ENCODE measurements at regions not wholly inside any gene's neighbourhood (a gene's known extent, or its start where the extent isn't known, plus 50 kb on each side); places are given as distances from the start of the nearest gene placed in this dataset.
"Not testable (repeated sequence)": the region's sequence is repeated elsewhere in the genome, so short reads cannot be mapped to it uniquely, and the experiment has no call there.

DNA sequence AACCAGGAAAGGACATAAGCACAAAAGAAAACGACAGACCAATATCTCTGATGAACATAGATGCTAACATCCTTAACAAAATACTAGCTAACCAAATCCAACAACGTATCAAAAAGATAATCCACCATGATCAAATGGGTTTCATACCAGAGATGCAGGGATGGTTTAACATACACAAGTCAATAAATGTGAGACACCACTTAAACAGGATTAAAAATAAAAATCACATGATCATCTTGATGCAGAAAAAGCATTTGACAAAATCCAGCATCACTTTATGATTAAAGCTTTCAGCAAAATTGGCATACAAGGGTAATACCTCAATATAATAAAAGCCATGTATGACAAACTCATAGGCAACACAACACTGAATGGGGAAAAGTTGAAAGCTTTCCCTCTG lies 138.4 kb downstream of the ADCYAP1 start:
- not testable (repeated sequence) for H3K4me3 ChIP-seq (ENCODE audit: insufficient read depth, low read depth, low read length); H3K27me3 ChIP-seq (ENCODE audit: control insufficient read depth, insufficient read depth, low read length); H3K36me3 ChIP-seq (replicated peaks; ENCODE audit: control insufficient read depth, insufficient read depth, low read length); DNase-seq

- Histone ChIP-seq H3K36me3 (replicated peaks; ENCODE audit: control insufficient read depth, insufficient read depth, low read length) (no peaks in the 10 kb centered on the region), H3K4me3 (ENCODE audit: insufficient read depth, low read depth, low read length) (no peak overlapping the region), H3K27me3 (ENCODE audit: control insufficient read depth, insufficient read depth, low read length) (no peaks in the 10 kb centered on the region)
- peak; percentile 11 for DNase-seq
Measured at GRCh38 chr18:1045658-1046057, 141.0 kb downstream of the ADCYAP1 start.

GRCh38 chr18:1047406-1047805 lies 142.7 kb downstream of the ADCYAP1 start:
- H3K4me3 ChIP-seq (ENCODE audit: insufficient read depth, low read depth, low read length), result no peak overlapping the region
- no peaks in the 10 kb centered on the region for H3K27me3 ChIP-seq (ENCODE audit: control insufficient read depth, insufficient read depth, low read length)
- no peak for DNase-seq
- no peaks in the 10 kb centered on the region for H3K36me3 ChIP-seq (replicated peaks; ENCODE audit: control insufficient read depth, insufficient read depth, low read length)

DNA sequence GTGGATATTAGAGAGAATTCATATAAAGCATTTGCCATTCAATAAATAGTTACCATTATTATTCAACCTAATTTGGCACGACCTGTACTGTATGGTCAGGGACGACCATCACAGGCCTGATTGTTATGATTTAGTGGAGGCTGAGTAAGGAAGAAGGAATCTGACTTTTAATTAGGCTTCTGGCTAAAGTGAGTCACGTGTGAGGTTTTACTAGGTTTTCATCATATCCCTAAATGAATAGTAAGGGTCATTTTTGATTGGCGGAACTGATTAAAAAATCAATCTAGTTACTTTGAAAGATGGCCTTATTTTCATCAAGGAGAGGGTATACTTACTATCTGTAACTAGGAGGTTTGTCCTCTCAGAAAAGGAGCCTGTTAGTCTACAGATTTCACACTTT lies 143.4 kb downstream of the ADCYAP1 start:
- H3K4me3 ChIP-seq (ENCODE audit: insufficient read depth, low read depth, low read length), result no peak overlapping the region
- H3K36me3 ChIP-seq (replicated peaks; ENCODE audit: control insufficient read depth, insufficient read depth, low read length), result no peaks in the 10 kb centered on the region
- DNase-seq, result no peak
- H3K27me3 ChIP-seq (ENCODE audit: control insufficient read depth, insufficient read depth, low read length), result no peaks in the 10 kb centered on the region

DNA sequence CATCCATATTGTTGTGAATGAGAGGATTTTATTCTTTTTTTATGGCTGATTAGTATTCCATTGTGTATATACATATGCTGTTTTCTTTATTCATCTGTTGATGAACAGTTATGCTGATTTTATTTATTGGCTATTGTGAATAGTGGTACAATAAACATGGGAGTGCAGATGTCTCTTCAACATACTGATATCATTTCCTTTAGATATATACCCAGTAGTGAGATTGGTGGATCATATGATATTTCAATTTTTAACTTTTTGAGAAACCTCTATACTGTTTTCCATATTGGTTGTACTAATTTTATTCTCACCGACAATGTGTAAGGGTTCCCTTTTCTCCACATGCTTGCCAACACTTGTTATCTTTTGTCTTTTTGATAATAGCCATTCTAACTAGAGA lies 144.5 kb downstream of the ADCYAP1 start:
- Histone ChIP-seq H3K4me3 (ENCODE audit: insufficient read depth, low read depth, low read length) (no peak overlapping the region), H3K36me3 (replicated peaks; ENCODE audit: control insufficient read depth, insufficient read depth, low read length) (no peaks in the 10 kb centered on the region), H3K27me3 (ENCODE audit: control insufficient read depth, insufficient read depth, low read length) (no peaks in the 10 kb centered on the region)
- no peak for DNase-seq

DNA sequence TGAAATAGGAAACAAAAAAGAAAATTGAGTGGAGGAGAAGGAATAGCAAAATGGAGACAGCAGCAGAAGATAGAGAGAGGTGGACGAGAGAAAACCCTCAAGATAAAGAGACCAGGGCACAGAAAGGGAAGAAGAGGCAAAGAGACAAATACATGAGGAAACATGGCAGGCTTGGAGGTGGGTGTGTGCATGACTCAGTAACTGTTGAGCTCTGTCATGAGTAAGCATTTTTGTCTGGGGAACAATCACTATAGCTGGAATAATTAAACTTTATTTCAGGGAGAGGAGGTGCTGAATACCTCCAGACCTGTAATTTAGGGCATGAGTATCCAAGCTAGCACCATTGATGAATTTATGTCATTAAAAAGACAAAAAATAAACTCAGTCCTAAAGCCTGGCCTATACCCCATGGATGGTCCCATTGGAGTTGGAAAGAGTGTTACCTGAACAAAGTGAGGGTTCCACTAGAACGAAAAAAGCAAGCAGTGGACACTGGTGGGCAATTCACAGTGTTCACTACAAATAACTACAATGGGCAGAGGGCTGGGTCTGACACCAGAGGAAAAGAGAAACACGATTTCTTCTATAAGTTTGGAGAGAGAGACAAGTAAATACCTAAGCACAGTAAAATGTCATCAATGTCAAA lies 145.5 kb downstream of the ADCYAP1 start:
- H3K36me3 ChIP-seq (replicated peaks; ENCODE audit: control insufficient read depth, insufficient read depth, low read length), result no peaks in the 10 kb centered on the region
- H3K27me3 ChIP-seq (ENCODE audit: control insufficient read depth, insufficient read depth, low read length), result no peaks in the 10 kb centered on the region
- DNase-seq, result no peak
- H3K4me3 ChIP-seq (ENCODE audit: insufficient read depth, low read depth, low read length), result no peak overlapping the region

GRCh38 chr18:1052301-1052700 lies 147.6 kb downstream of the ADCYAP1 start:
- H3K4me3 ChIP-seq (ENCODE audit: insufficient read depth, low read depth, low read length), result no peak overlapping the region
- no peak for DNase-seq
- no peaks in the 10 kb centered on the region for H3K36me3 ChIP-seq (replicated peaks; ENCODE audit: control insufficient read depth, insufficient read depth, low read length)
- H3K27me3 ChIP-seq (ENCODE audit: control insufficient read depth, insufficient read depth, low read length), result no peaks in the 10 kb centered on the region

GRCh38 chr18:1053331-1054315 lies 149.0 kb downstream of the ADCYAP1 start:
- no peaks in the 10 kb centered on the region for H3K36me3 ChIP-seq (replicated peaks; ENCODE audit: control insufficient read depth, insufficient read depth, low read length)
- no peak for DNase-seq
- no peak overlapping the region for H3K4me3 ChIP-seq (ENCODE audit: insufficient read depth, low read depth, low read length)
- H3K27me3 ChIP-seq (ENCODE audit: control insufficient read depth, insufficient read depth, low read length), result no peaks in the 10 kb centered on the region

- no peak for DNase-seq
- H3K4me3 ChIP-seq (ENCODE audit: insufficient read depth, low read depth, low read length), result no peak overlapping the region
- no peaks in the 10 kb centered on the region for H3K36me3 ChIP-seq (replicated peaks; ENCODE audit: control insufficient read depth, insufficient read depth, low read length)
- H3K27me3 ChIP-seq (ENCODE audit: control insufficient read depth, insufficient read depth, low read length), result no peaks in the 10 kb centered on the region
Measured at GRCh38 chr18:1056404-1056803, 151.7 kb downstream of the ADCYAP1 start.

DNA sequence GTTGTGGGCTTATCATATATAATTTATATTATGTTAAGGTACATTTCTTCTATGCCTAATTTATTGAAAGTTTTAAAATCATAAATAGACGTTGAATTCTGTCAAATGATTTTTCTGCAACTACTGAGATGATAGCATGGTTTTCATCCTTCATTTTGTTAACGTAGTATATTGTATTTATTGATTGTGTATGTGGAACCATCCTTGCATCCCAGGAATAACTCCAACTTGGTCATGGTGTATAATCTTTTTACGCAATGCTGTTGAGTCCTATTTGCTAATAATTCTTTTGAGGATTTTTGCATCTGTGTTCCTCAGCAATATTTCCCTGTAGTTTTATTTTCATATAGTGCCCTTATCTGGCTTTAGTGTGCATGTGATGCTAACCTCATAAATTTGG lies 152.7 kb downstream of the ADCYAP1 start:
- Histone ChIP-seq H3K27me3 (ENCODE audit: control insufficient read depth, insufficient read depth, low read length) (no peaks in the 10 kb centered on the region), H3K4me3 (ENCODE audit: insufficient read depth, low read depth, low read length) (no peak overlapping the region), H3K36me3 (replicated peaks; ENCODE audit: control insufficient read depth, insufficient read depth, low read length) (no peaks in the 10 kb centered on the region)
- no peak for DNase-seq

DNA sequence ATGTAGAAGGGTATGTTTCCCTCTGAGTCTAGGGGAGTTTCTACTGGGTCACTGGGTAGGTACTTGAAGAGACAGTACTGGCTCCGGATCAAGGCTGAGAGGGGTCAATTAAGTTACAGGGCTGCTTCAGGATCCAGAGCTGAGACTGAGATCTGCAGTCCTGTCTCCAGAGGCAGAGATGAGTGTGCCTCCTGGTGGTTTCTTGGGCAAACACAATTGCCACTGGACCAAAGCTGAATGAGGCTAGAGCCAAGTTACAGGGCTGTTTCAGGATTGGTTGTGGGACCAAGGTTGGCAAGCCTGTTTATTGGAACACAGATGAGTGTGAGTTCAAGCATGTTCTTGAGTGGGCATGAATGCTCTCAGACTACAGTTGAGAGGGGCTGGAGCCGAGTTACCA lies 157.9 kb downstream of the ADCYAP1 start:
- Histone ChIP-seq H3K36me3 (replicated peaks; ENCODE audit: control insufficient read depth, insufficient read depth, low read length) (no peaks in the 10 kb centered on the region), H3K4me3 (ENCODE audit: insufficient read depth, low read depth, low read length) (no peak overlapping the region), H3K27me3 (ENCODE audit: control insufficient read depth, insufficient read depth, low read length) (no peaks in the 10 kb centered on the region)
- DNase-seq, result peak; percentile 19

GRCh38 chr18:1075322-1075721 lies 170.7 kb downstream of the ADCYAP1 start:
- Histone ChIP-seq H3K36me3 (replicated peaks; ENCODE audit: control insufficient read depth, insufficient read depth, low read length) (no peaks in the 10 kb centered on the region), H3K27me3 (ENCODE audit: control insufficient read depth, insufficient read depth, low read length) (no peaks in the 10 kb centered on the region), H3K4me3 (ENCODE audit: insufficient read depth, low read depth, low read length) (no peak overlapping the region)
- no peak for DNase-seq

- Histone ChIP-seq H3K27me3 (ENCODE audit: control insufficient read depth, insufficient read depth, low read length) (no peaks in the 10 kb centered on the region), H3K36me3 (replicated peaks; ENCODE audit: control insufficient read depth, insufficient read depth, low read length) (no peaks in the 10 kb centered on the region), H3K4me3 (ENCODE audit: insufficient read depth, low read depth, low read length) (no peak overlapping the region)
- no peak for DNase-seq
Measured at GRCh38 chr18:1075876-1076275, 171.2 kb downstream of the ADCYAP1 start.

GRCh38 chr18:1078301-1078700 lies 173.6 kb downstream of the ADCYAP1 start:
- no peaks in the 10 kb centered on the region for H3K36me3 ChIP-seq (replicated peaks; ENCODE audit: control insufficient read depth, insufficient read depth, low read length)
- no peak for DNase-seq
- H3K27me3 ChIP-seq (ENCODE audit: control insufficient read depth, insufficient read depth, low read length), result no peaks in the 10 kb centered on the region
- no peak overlapping the region for H3K4me3 ChIP-seq (ENCODE audit: insufficient read depth, low read depth, low read length)

DNA sequence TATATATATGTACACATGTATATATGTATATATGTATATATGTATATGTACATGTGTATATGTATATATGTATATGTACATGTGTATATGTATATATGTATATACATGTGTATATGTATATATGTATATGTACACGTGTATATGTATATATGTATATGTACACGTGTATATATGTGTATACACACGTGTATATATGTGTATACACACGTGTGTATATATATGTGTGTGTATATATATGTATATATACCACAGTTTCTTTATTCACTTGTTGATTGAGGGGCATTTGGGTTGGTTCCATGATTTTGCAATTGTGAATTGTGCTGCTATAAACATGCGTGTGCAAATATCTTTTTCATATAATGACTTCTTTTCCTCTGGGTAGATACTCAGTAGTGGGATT lies 179.0 kb downstream of the ADCYAP1 start:
- H3K27me3 ChIP-seq (ENCODE audit: control insufficient read depth, insufficient read depth, low read length); H3K36me3 ChIP-seq (replicated peaks; ENCODE audit: control insufficient read depth, insufficient read depth, low read length); H3K4me3 ChIP-seq (ENCODE audit: insufficient read depth, low read depth, low read length); DNase-seq: not testable (repeated sequence)

Data from H7 (cell line).